Omental fat pad (tissue), 3 donors: ENCODE measurements at regions not wholly inside any gene's neighbourhood (a gene's known extent, or its start where the extent isn't known, plus 50 kb on each side); places are given as distances from the start of the nearest gene placed in this dataset.
"Not testable (repeated sequence)": the region's sequence is repeated elsewhere in the genome, so short reads cannot be mapped to it uniquely, and the experiment has no call there.

Experiments used
- ATAC-seq: fragments of 150-250 bp; one replicate; pipeline ENCODE4 v1.9.1; 2016; ENCODE audit warnings: mild to moderate bottlenecking, moderate library complexity; ENCODE audit not compliant: low FRiP score
- DNase-seq: peaks from one replicate; pipeline ENCODE4 v3.0.0-alpha.2; 2019; ENCODE audit warnings: low spot score
- CTCF ChIP-seq, 3 donors: fragments of 450-650 bp; IDR thresholded peaks; one replicate each; pipeline ENCODE4 v1.5.1; 2016 to 2017; ENCODE audit warnings: antibody characterized with exemption in 3 of 3, mild to moderate bottlenecking in 3 of 3, moderate library complexity in 2 of 3

GRCh38 chr3:130828948-130829947 is 64.6 kb upstream of the ATP2C1 start:
- ATAC-seq: no peak
- no peak for TF ChIP-seq CTCF (IDR thresholded peaks at IDR 0.05)
- DNase-seq: no peak

DNA sequence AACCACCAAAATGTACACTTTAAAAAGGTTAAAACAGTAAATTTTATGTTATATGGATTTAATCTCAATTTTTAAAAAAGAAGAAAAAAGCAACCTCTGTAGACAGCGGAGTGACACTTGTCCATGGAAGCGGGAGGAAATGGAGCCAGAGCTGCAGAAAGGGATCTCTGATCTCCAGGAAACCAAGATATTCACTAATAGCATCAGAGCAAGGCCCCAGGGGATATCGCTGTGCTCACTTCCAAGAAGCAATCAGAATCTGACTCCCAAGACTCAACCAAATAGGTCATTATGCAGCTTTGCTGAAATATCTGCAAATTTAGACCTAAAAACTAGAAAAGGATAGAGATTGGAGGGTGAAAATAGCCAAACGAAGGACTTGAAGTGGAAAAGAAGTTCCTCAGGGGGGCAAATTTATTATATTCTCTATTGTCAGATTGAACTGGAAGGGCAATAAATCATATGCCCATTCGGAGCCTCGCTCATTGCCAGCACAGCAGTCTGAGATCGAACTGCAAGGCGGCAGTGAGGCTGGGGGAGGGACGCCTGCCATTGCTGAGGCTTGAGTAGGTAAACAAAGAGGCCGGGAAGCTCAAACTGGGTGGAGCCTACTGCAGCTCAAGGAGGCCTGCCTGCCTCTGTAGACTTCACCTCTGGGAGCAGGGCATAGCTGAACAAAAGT is 62.0 kb upstream of the ATP2C1 start:
- no peak for DNase-seq
- no peak for TF ChIP-seq CTCF (IDR thresholded peaks at IDR 0.05)
- ATAC-seq: no peak

DNA sequence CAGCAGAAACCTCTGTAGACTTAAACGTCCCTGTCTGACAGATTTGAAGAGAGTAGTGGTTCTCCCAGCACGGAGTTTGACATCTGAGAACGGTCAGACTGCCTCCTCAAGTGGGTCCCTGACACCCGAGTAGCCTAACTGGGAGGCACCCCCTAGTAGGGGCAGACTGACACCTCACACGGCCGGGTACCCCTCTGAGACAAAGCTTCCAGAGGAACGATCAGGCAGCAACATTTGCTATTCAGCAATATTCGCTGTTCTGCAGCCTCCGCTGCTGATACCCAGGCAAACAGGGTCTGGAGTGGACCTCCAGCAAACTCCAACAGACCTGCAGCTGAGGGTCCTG is 61.5 kb upstream of the ATP2C1 start:
- ATAC-seq, DNase-seq: not testable (repeated sequence)

DNA sequence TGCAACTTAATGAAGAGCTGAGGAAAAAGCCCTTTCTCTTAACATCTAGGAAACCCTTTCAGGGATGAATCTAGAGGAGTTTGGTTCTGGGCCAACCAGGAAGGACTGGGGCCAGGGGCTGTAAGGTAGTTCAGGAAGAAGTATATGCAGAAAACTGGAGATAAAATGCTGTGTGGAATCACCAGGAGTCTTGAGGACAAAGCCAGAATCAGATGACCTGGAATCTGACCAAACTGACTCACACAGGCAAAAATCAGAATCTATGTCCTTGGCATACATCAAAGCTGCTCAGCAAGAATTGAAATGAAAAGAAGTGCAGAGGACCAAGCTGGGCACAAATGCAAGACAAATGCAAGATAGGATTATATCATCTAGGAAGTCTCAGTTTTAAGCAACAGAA is 59.4 kb upstream of the ATP2C1 start:
- ATAC-seq: peak; percentile 46
- TF ChIP-seq CTCF (IDR thresholded peaks at IDR 0.05): no peak
- DNase-seq: no peak

DNA sequence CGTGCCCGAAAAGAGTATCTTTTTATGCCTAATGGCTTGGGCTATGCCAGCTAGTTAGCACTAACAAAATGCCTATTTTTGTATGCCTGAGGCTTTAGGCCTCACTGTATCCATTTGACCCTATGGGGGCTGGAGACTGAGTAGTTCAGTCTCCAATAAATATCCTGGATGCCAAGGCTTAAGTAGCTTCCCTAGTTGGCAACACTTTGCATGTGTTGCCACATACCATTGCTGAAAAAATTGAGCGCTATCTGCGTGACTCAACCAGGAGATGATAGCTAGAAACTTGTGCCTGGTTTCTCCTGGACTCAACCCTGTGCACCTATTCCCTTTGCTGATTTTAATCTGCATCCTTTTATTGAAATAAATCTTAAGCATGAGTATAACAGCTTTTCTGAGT is 58.4 kb upstream of the ATP2C1 start:
- TF ChIP-seq CTCF (IDR thresholded peaks at IDR 0.05): no peak
- no peak for DNase-seq
- ATAC-seq: peak; percentile 98

DNA sequence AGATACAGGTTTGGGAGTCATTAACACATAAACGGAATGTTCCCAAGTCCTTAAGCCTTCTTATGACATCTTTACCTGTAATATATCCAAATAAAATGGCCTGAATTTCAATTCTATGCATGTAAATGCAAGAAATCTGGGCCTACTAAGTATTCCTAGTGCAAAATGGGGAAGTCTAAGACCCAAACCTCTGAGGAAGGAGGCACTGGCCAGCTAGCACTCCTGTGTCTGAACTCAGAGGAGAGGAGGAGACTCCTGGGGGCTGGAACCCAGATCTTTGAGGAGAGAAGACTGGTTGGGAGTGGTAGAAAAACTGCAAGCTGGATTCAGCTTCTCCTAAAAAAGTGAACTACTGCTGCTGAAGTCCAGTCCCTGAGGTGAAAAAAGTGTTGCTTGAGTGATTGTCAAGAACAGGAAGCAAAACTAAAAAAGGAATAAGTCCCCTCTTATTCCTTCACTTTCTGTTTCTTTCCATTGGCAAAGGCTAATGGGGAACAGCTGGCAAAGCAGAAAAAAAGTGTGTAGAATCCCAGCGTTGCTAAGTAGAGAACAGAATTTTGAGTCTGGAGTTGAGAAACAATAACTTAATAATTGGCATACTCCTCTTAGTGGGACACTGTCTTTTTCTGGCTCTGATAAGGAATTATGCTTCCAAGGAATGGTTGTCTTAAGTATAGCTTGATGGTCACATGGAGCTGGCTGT is 54.8 kb upstream of the ATP2C1 start:
- TF ChIP-seq CTCF (IDR thresholded peaks at IDR 0.05): no peak
- DNase-seq (no peak), ATAC-seq (no peak)

DNA sequence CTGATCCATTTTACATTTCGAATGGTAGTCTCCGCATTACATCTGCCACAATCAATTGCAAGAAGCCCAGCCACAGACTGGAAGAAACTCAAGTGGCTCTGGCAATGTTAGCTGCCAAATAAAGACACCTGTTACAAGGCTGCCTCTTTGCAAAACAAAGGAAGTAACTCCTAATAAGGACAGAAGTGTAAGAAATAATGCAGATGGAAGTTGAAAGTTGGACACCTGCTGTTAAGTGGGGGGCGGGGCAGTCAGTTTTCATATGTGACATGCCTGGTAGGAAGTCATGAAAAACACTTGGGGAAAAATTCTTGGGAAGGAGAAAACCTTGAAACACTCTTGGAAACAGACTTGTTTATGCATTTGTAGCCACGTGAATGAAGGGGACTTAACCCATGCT is 54.1 kb upstream of the ATP2C1 start:
- DNase-seq: no peak
- ATAC-seq: no peak
- TF ChIP-seq CTCF (IDR thresholded peaks at IDR 0.05): no peak
